ENCODE measurements at regions not wholly inside any gene's neighbourhood (a gene's known extent, or its start where the extent isn't known, plus 50 kb on each side); places are given as distances from the start of the nearest gene placed in this dataset.
"Not testable (repeated sequence)": the region's sequence is repeated elsewhere in the genome, so short reads cannot be mapped to it uniquely, and the experiment has no call there.

DNA sequence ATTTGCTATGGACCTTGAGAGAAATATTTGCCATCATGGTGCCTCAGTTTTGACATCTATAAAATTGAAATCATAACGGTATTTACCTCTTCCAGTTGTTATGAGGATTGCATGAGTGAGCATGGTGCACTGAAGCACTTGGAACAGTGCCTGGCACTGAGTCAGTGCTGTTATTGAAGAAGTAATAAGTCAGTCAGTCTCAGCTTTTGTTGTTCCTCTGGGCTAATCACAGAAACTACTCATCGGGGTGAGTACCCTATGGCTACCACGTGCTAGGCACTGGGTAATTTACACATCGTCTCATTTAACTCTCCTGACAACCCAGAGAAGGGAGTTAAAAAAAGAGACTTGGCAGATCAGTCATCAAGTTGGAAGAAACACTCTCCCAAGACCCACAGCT, 159.5 kb upstream of the NRXN3 start:
- no peak for ATAC-seq
- H3K4me3 ChIP-seq = no peak overlapping the region
- WGBS (ENCODE audit: missing lambda C conversion rate) = 6% methylated on average over 4 of the region's 4 CpGs
- H3K9me3 ChIP-seq = no peaks in the 10 kb centered on the region
- 0 out of 3 replicates have a peak, but pooled peaks cover 1% of the 10 kb centered on the region for H3K4me1 ChIP-seq
- CTCF ChIA-PET = interaction anchor here (0.8 kb wide), 1 partner anchor 12 kb away, joined by 3 read pairs; no protein-coding TSS in a partner anchor
- POLR2A ChIA-PET = no interaction called here
- no peak for FAIRE-seq
- no peak for DNase-seq (ENCODE audit: low read depth in 1 of 2, low spot score in 1 of 2)
- TF ChIP-seq CBX2 (IDR thresholded peaks at IDR 0.05; ENCODE audit: borderline replicate concordance, low read depth) (no peak), FOXS1 (CRISPR knock-in tag; IDR thresholded peaks at IDR 0.05) (no peak), KDM1A (IDR thresholded peaks at IDR 0.05; ENCODE audit: low read depth) (no peak), HOXB5 (CRISPR knock-in tag; IDR thresholded peaks at IDR 0.05) (no peak), FOSB (CRISPR knock-in tag; IDR thresholded peaks at IDR 0.05) (no peak), EHMT2 (IDR thresholded peaks at IDR 0.05; ENCODE audit: low read depth) (no peak), HDAC2 (IDR thresholded peaks at IDR 0.05) (no peak), CEBPB (IDR thresholded peaks at IDR 0.05) (no peak), RFX5 (IDR thresholded peaks at IDR 0.05) (no peak), MYC (IDR thresholded peaks at IDR 0.05; ENCODE audit: borderline replicate concordance, low read length) (no peak), CHD4 (IDR thresholded peaks at IDR 0.05; ENCODE audit: borderline replicate concordance) (no peak), RAD21 (conservative IDR thresholded peaks at IDR 0.05 in 1 of 2, IDR thresholded peaks at IDR 0.05 in 1 of 2) (no peak), EHF (CRISPR knock-in tag; IDR thresholded peaks at IDR 0.05) (no peak), NPAS2 (CRISPR knock-in tag; IDR thresholded peaks at IDR 0.05; ENCODE audit: borderline replicate concordance) (no peak)
- TF ChIP-seq, protein P1, sequence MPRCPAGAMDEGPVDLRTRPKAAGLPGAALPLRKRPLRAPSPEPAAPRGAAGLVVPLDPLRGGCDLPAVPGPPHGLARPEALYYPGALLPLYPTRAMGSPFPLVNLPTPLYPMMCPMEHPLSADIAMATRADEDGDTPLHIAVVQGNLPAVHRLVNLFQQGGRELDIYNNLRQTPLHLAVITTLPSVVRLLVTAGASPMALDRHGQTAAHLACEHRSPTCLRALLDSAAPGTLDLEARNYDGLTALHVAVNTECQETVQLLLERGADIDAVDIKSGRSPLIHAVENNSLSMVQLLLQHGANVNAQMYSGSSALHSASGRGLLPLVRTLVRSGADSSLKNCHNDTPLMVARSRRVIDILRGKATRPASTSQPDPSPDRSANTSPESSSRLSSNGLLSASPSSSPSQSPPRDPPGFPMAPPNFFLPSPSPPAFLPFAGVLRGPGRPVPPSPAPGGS (IDR thresholded peaks at IDR 0.05) = no peak
- TF ChIP-seq, protein P2, sequence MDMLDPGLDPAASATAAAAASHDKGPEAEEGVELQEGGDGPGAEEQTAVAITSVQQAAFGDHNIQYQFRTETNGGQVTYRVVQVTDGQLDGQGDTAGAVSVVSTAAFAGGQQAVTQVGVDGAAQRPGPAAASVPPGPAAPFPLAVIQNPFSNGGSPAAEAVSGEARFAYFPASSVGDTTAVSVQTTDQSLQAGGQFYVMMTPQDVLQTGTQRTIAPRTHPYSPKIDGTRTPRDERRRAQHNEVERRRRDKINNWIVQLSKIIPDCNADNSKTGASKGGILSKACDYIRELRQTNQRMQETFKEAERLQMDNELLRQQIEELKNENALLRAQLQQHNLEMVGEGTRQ (IDR thresholded peaks at IDR 0.05) = no peak
- no peak overlapping the region for H3K27ac ChIP-seq
- H3K4me2 ChIP-seq = no peak overlapping the region

DNA sequence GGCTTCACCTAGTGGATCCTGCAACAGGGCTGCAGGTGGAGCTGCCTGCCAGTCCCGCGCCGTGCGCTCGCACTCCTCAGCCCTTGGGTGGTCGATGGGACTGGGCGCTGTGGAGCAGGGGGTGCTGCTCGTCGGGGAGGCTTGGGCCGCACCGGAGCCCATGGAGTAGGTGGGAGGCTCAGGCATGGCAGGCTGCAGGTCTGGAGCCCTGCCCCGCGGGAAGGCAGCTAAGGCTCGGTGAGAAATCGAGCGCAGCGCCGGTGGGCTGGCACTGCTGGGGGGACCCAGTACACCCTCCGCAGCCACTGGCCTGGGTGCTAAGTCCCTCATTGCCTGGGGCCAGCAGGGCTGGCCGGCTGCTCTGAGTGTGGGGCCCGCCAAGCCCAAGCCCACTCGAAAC, 156.3 kb upstream of the NRXN3 start:
- H3K27ac ChIP-seq; H3K4me1 ChIP-seq; H3K4me3 ChIP-seq; FAIRE-seq; H3K9me3 ChIP-seq; DNase-seq (ENCODE audit: low read depth in 1 of 2, low spot score in 1 of 2); ATAC-seq; H3K4me2 ChIP-seq; POLR2A ChIA-PET: not testable (repeated sequence)
- CTCF ChIA-PET = interaction anchor here (1.0 kb wide), 1 partner anchor 42 kb away, joined by 3 read pairs; no protein-coding TSS in a partner anchor
- WGBS (ENCODE audit: missing lambda C conversion rate) = 23% methylated on average over 3 of the region's 22 CpGs

DNA sequence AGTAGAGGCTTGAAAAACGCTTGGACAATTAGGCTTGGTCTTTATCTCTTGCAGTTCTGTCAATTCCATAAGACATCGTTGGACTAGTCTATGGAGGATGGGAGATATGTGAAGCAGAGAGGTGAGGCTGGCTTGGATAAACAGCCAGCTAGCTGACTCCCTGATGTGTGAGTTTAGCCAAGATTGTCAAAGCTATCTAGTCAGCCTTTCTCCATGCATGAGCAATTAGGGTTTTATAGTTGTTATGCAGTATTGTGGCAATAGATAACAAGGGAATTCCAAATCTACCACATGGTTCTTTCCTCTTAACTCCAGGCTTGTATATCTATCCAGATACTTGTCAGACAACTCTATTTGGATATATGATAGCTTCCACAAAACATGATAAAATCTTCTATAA, 153.6 kb upstream of the NRXN3 start:
- ChIA-PET POLR2A (no interaction called here), CTCF (interaction anchor here (0.9 to 1.6 kb wide), 4 partner anchors 14 to 582 kb away, joined by 3 to 5 read pairs (median 4); no protein-coding TSS in a partner anchor)
- DNase-seq (ENCODE audit: low read depth in 1 of 2, low spot score in 1 of 2) (no peak), FAIRE-seq (no peak), ATAC-seq (no peak)
- Histone ChIP-seq H3K27ac (no peak overlapping the region), H3K4me1 (no peaks in the 10 kb centered on the region), H3K4me3 (no peak overlapping the region), H3K9me3 (no peaks in the 10 kb centered on the region), H3K4me2 (no peak overlapping the region)
- no peak for TF ChIP-seq SMC3 (IDR thresholded peaks at IDR 0.05)
- TF ChIP-seq, protein P2 (IDR thresholded peaks at IDR 0.05) = no peak
- TF ChIP-seq KDM5A (IDR thresholded peaks at IDR 0.05) = no peak
- no peak for TF ChIP-seq TFCP2L1 (CRISPR knock-in tag; IDR thresholded peaks at IDR 0.05)
- TF ChIP-seq, protein P3, sequence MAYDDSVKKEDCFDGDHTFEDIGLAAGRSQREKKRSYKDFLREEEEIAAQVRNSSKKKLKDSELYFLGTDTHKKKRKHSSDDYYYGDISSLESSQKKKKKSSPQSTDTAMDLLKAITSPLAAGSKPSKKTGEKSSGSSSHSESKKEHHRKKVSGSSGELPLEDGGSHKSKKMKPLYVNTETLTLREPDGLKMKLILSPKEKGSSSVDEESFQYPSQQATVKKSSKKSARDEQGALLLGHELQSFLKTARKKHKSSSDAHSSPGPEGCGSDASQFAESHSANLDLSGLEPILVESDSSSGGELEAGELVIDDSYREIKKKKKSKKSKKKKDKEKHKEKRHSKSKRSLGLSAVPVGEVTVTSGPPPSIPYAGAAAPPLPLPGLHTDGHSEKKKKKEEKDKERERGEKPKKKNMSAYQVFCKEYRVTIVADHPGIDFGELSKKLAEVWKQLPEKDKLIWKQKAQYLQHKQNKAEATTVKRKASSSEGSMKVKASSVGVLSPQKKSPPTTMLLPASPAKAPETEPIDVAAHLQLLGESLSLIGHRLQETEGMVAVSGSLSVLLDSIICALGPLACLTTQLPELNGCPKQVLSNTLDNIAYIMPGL (CRISPR knock-in tag; IDR thresholded peaks at IDR 0.05; ENCODE audit: borderline replicate concordance) = no peak
- TF ChIP-seq SREBF2 (IDR thresholded peaks at IDR 0.05) = no peak
- no peak for TF ChIP-seq HEYL (CRISPR knock-in tag; IDR thresholded peaks at IDR 0.05)
- no peak for TF ChIP-seq HOXB13 (CRISPR knock-in tag; IDR thresholded peaks at IDR 0.05; ENCODE audit: low read depth)
- no peak for TF ChIP-seq BHLHE40 (IDR thresholded peaks at IDR 0.05; ENCODE audit: low read depth, low read length)
- TF ChIP-seq EHMT2 (IDR thresholded peaks at IDR 0.05; ENCODE audit: low read depth) = no peak
- TF ChIP-seq CBX8 (IDR thresholded peaks at IDR 0.05) = no peak
- WGBS (ENCODE audit: missing lambda C conversion rate) = 5% methylated on average over 2 of the region's 2 CpGs

All from A549 (cell line).